ENCODE measurements at regions not wholly inside any gene's neighbourhood (a gene's known extent, or its start where the extent isn't known, plus 50 kb on each side); places are given as distances from the start of the nearest gene placed in this dataset.
A peak's percentile ranks its signal among the peaks of the same experiment; 100 is the strongest.

DNA sequence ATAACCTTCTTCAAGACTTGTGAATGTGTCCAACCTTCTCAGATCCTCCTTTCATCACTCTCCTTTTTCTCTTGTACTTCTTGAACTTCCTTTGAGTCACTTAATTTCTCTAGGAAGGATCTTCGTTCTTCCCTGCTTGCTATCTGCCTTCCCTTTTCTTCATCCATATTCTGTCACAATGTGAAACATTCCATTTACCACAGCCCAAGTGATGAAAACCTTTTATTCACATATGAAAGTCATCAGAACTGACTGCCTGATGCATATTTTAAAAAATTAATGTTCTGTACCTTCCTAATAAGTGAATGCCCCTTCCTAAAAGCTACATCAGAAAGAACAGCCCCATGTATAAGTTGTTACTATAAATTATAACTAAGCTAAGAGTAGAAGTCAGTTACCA lies 520.4 kb upstream of the LUZP2 start:
- BruUV-seq (replicated peaks) = no TSS peak
- Histone ChIP-seq H3K4me1 (ENCODE audit: insufficient read depth, low read length, poor library complexity, severe bottlenecking) (no peaks in the 10 kb centered on the region), H3K4me3 (ENCODE audit: low read depth, low read length, poor library complexity, severe bottlenecking) (no peak overlapping the region), H3K27ac (ENCODE audit: low read depth, low read length, poor library complexity, severe bottlenecking) (no peak overlapping the region), H3K27me3 (replicated peaks; ENCODE audit: insufficient read depth, low read depth, low read length, poor library complexity) (no peaks in the 10 kb centered on the region), H3K36me3 (ENCODE audit: insufficient read depth, low read length, poor library complexity, severe bottlenecking) (no peaks in the 10 kb centered on the region), H3K9me3 (ENCODE audit: low read depth, low read length, poor library complexity, severe bottlenecking) (no peaks in the 10 kb centered on the region)
- no peak for DNase-seq (ENCODE audit: low spot score)
- intact Hi-C loops (cut with micrococcal nuclease; ENCODE audit: unreplicated experiment) = no loop called here
- TF ChIP-seq EZH2 (IDR thresholded peaks at IDR 0.05; ENCODE audit: borderline replicate concordance, low read depth, low read length, poor library complexity, severe bottlenecking) = no peak
- TF ChIP-seq, protein P1, sequence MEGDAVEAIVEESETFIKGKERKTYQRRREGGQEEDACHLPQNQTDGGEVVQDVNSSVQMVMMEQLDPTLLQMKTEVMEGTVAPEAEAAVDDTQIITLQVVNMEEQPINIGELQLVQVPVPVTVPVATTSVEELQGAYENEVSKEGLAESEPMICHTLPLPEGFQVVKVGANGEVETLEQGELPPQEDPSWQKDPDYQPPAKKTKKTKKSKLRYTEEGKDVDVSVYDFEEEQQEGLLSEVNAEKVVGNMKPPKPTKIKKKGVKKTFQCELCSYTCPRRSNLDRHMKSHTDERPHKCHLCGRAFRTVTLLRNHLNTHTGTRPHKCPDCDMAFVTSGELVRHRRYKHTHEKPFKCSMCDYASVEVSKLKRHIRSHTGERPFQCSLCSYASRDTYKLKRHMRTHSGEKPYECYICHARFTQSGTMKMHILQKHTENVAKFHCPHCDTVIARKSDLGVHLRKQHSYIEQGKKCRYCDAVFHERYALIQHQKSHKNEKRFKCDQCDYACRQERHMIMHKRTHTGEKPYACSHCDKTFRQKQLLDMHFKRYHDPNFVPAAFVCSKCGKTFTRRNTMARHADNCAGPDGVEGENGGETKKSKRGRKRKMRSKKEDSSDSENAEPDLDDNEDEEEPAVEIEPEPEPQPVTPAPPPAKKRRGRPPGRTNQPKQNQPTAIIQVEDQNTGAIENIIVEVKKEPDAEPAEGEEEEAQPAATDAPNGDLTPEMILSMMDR (conservative IDR thresholded peaks at IDR 0.05; ENCODE audit: low read depth, low read length) = no peak
- ChIA-PET CTCF (no interaction called here), POLR2A (ENCODE audit: low non-redundant PET) (no interaction called here)

DNA sequence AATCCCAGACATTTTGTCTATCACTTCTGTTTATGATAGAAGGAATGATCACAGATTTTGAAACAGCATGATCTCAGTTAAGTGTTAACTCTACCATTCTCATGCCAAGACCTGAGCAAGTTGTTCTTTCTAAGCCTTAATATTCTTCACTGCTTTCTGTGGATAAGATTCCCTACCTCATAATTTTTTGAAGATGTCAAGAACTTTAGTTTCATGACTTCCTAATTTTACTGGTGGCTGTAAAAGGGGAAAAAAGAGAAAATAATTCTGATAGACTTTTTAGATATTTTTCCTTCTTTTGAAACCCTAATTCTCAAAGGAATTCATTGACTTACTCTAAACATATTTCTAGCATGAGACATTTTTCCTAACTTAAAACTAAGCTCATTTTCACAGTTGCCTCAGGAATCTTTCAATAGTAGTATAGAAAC lies 520.0 kb upstream of the LUZP2 start:
- BruUV-seq (replicated peaks) = no TSS peak
- H3K27me3 ChIP-seq (replicated peaks; ENCODE audit: insufficient read depth, low read depth, low read length, poor library complexity) = no peaks in the 10 kb centered on the region
- H3K9me3 ChIP-seq (ENCODE audit: low read depth, low read length, poor library complexity, severe bottlenecking) = no peaks in the 10 kb centered on the region
- TF ChIP-seq EZH2 (IDR thresholded peaks at IDR 0.05; ENCODE audit: borderline replicate concordance, low read depth, low read length, poor library complexity, severe bottlenecking) = no peak
- TF ChIP-seq, protein P1 (conservative IDR thresholded peaks at IDR 0.05; ENCODE audit: low read depth, low read length) = no peak
- POLR2A ChIA-PET (ENCODE audit: low non-redundant PET) = no interaction called here
- DNase-seq (ENCODE audit: low spot score) = no peak
- no peaks in the 10 kb centered on the region for H3K4me1 ChIP-seq (ENCODE audit: insufficient read depth, low read length, poor library complexity, severe bottlenecking)
- intact Hi-C loops (cut with micrococcal nuclease; ENCODE audit: unreplicated experiment) = no loop called here
- H3K36me3 ChIP-seq (ENCODE audit: insufficient read depth, low read length, poor library complexity, severe bottlenecking) = no peaks in the 10 kb centered on the region
- no peak overlapping the region for H3K27ac ChIP-seq (ENCODE audit: low read depth, low read length, poor library complexity, severe bottlenecking)
- no peak overlapping the region for H3K4me3 ChIP-seq (ENCODE audit: low read depth, low read length, poor library complexity, severe bottlenecking)
- CTCF ChIA-PET = no interaction called here

DNA sequence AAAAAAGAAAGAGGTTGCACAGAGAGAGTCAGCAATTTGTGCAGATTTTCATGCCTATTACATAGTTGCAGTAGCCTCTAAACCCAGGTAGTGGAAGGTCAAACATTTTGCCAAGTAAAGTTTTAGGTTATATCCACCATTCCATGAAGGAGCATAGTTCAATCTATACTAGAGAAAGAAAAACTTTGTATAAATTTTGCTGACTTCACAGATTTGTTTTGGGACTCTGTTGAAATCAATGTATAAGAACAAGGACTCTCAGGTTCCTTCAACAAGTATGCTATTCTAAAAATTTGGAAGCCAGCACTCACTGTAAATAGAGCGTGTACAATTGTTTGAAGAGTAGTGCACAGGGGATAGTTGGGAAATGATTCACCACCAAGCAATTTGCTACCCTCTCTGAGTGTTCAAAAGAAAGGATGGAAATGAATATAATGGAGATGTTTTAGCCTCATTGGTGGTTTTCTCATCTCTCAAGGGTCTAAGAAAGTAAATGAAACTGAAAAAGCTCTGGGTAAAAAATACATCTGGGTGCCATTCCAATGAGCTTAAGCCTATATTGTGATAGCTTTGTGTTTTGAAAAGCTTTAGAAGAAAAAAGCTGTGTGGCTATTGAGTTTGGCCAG lies 508.4 kb upstream of the LUZP2 start:
- BruUV-seq (replicated peaks) = no TSS peak
- intact Hi-C loops (cut with micrococcal nuclease; ENCODE audit: unreplicated experiment) = no loop called here
- POLR2A ChIA-PET (ENCODE audit: low non-redundant PET) = no interaction called here
- H3K27me3 ChIP-seq (replicated peaks; ENCODE audit: insufficient read depth, low read depth, low read length, poor library complexity) = no peaks in the 10 kb centered on the region
- no peaks in the 10 kb centered on the region for H3K4me1 ChIP-seq (ENCODE audit: insufficient read depth, low read length, poor library complexity, severe bottlenecking)
- no peak overlapping the region for H3K4me3 ChIP-seq (ENCODE audit: low read depth, low read length, poor library complexity, severe bottlenecking)
- H3K36me3 ChIP-seq (ENCODE audit: insufficient read depth, low read length, poor library complexity, severe bottlenecking) = no peaks in the 10 kb centered on the region
- TF ChIP-seq EZH2 (IDR thresholded peaks at IDR 0.05; ENCODE audit: borderline replicate concordance, low read depth, low read length, poor library complexity, severe bottlenecking) = no peak
- TF ChIP-seq, protein P1 (conservative IDR thresholded peaks at IDR 0.05; ENCODE audit: low read depth, low read length) = no peak
- peak; percentile 4 for DNase-seq (ENCODE audit: low spot score)
- CTCF ChIA-PET = no interaction called here
- H3K9me3 ChIP-seq (ENCODE audit: low read depth, low read length, poor library complexity, severe bottlenecking) = no peaks in the 10 kb centered on the region
- H3K27ac ChIP-seq (ENCODE audit: low read depth, low read length, poor library complexity, severe bottlenecking) = no peak overlapping the region
